NCI-H128 (cell line): ENCODE measurements at regions not wholly inside any gene's neighbourhood (a gene's known extent, or its start where the extent isn't known, plus 50 kb on each side); places are given as distances from the start of the nearest gene placed in this dataset.

Experiments
- DNase-seq: peaks from one replicate; lab custom pipeline; 2025; ENCODE audit not compliant: unreplicated experiment; lab: John Stamatoyannopoulos, UW

DNA sequence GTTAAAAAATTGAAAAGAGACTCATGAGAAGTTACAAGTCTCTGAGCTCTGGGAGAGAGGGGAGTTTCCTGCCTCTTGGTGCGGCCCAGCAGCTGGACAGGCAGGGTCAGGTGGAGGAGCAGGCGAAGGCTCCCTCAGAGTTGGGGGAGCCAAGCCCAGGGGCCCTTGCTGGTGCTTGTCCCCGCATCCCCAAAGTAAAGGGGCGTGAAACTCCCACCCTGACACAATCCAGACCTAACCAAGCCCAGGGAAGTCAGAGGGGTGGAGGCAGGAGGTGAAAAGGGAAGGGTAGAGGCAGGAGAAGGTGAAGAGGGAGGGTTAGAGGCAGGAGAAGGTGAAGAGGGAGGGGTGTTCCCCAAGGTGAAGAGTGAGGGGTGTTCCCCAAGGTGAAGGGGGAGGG, 322.8 kb downstream of the GLRX3 start:
- no peak for DNase-seq

DNA sequence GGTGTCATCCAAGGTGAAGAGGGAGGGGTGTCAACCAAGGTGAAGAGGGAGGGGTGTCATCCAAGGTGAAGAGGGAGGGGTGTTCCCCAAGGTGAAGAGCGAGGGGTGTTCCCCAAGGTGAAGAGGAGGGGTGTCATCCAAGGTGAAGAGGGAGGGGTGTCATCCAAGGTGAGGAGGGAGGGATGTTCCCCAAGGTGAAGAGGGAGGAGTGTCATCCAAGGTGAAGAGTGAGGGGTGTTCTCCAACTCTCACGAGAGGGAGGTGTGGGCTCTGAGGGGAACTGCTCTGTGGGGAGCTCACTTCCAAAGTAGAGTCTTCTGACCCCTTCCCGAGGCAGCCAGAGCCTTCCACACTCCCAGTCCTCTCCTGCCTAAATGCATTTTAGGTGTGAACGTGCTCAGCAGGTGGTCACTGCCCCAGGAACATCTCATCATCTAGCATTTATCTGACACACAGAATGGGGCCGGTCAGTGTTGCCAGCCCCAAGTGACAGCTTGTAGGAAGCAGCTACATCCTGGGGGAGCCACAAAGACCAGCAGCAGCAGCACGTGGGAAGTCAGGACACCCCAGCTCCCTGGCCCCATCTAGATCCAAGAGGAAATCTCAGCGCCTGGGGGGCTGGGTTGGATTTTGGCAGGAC, 323.8 kb downstream of the GLRX3 start:
- DNase-seq: no peak

DNA sequence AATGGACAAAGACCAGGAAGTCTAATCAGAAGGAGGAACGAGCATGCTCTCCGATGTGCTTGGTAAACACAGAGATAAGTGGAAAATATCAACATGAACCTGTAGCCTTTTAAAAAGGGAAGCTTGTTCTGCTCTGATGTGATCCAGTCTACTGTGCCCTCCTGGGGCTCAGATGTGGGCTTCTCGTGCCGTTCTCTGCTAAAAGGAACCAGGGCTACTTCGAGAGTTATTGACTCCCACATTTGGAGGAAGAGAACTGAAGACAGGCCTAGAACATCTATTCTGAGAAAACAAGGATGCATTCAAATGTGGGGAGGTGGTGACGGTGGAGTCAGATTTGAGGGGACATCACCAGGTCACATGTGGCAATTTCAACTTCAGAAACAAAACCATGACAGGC, 325.4 kb downstream of the GLRX3 start:
- DNase-seq: no peak

DNA sequence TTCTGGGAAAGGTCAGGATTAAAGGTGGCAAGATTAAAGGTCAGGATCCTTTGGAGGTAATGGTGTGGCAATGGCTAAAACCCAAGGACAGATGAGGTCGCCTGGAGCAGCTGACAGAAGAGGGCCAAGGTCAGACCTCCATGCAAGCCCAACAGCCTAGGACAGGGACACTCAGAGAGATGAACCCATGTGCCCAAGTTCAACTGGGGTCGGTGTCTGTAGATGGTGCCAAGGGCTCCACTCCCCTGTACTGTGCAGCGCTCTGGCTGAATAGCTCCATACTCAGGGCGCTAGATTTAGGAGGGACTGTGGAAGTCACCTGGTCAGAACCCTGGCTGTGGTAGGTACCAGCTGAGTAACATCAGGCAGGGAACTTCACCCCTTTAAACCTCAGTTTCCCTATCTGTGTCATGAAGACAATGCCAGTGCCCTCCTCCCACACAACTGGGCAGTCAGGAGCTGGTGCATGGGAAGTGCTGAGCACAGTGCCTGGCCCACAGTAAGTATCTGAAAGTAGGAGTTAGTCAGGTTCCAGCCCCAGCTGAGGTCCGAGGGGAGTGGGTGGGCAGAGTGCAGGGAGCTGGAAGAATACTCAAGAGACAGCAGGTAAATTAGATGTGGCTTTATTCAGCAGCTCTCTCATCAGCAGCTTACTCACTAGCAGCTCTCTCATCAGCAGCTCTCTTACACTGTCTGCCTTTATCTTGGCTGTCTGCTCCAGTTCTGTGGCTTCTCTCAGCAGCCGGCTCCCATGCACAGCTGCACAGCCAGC, 327.1 kb downstream of the GLRX3 start:
- no peak for DNase-seq

DNA sequence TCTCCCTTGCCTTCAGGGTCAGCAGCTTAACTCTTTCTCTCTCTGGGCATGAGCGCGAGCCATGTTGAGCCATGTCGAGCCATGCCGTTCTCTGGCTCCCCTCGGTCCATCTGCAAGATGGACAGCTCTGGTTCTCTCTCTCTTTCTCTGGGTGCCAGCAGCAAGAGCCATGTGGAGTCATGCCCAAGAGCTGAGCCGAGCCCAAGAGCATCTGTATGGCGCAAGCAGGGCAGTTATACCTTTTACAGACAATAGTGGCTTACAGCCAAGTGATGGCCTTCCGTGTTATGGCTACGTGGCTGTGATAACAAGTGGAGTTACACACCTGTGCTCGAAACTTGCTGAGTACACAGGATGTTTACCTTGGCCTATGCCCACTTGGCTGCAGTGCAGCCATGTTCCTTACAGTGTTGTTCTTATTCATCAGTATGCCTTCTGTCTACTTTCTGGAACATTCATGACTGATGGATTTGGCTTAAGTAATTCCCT, 327.7 kb downstream of the GLRX3 start:
- no peak for DNase-seq

DNA sequence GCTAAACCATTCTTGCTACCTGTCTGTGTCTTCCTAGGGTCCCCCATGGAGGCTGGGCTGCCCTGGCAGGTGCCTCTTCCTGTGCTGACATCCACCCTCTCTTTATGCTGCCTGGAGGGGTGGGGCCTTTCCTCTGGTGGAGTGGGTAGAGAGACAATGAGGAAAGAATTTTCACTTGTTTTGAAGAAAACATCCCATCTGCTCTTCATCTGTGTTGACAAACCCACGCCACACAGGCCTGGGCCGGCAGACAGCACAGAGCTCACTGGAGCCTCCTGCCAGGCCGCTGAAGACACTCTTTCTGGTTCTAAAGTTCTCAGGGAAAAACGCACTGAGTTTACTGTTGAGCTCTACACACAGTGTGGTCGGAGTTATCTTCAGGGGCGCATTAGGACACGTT, 328.2 kb downstream of the GLRX3 start:
- no peak for DNase-seq

DNA sequence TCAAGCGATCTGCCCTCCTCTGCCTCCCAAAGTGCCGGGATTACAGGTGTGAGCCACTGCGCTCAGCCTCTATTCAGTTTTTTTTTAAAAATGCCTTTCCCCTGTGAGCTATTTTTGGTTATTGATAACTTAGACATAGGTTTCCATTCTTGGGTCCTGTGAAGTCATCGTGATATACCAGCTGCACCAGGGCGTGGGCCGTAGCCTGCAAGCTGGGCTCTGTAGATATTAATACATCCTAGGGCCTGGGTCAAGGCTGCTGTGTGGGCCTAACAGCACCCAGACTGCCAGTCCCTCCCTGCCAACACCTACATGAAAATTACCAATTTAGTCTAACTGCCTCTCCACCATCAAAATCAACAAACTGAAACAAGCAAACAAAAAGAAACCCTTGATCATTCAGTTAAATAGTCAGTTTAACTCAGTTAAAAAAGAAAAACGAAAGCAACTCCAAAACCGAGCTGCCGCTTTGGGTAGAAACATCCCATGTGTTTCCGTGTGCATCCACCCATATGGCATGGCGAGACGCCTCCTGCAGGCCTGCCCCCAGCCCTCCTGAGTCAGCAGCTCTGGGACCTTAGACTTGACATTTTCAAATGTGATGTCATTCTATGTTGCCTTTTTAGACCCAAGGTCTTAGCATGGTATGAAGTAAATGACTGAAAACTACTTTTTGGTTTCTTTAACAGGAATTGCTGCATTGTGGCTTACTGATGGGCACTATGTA, 330.2 kb downstream of the GLRX3 start:
- DNase-seq: no peak

DNA sequence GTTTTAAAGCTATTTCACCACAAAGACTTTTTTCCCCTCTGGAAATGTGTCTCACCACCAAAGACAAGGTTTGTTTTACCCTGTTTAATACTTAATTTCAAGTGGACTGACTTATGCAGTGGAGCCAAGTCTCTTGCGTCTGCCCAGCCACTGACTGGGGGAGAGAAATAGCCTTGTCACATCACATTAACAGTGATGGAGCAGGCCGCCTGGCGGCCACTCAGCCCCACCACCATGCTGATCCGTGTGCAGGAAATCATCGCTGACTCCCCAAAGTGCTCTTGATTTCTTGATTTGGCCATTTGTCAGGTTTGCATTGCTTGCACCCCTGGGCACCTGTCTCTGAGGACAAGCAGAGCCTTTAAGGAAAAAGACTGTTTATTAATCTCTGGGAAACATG, 334.1 kb downstream of the GLRX3 start:
- DNase-seq: no peak

DNA sequence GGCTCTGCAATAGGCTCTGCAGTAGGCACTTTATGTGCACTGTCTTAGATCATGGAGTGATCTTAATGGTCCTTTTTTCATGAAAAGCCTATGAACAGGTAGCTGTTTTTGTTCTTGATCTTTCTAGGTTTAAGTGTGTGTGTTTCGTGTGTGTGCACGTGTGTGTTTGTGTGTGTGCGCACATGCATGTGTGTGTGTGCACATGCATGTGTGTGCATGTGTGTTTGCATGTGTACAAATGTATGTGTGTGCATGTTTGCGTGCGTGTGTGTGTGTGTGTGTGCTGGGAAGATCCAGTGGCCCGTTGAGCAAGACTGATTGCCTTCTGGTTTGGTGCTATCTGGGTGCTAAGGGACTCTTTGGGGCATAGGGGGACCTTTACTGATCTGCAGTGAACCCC, 334.8 kb downstream of the GLRX3 start:
- DNase-seq: no peak

DNA sequence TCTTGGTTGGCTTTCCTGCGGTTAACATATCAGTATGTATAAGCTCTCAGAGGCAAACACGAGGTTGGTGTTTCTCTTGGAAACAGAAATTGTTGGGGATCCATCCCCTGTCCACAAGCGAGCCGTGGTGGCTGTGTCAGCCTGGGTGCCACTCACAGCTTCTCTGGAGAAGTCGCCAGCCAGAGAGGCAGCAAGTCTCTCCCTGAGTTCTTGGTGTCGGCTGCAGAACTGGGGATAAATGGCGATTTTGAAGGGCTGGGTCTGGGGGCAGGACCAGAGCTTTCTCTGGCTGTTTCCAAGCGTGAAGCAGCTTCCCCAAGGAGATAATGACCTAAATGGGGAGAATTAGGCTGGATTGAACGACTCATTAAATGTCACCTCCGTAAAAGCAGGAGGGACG, 335.3 kb downstream of the GLRX3 start:
- no peak for DNase-seq

DNA sequence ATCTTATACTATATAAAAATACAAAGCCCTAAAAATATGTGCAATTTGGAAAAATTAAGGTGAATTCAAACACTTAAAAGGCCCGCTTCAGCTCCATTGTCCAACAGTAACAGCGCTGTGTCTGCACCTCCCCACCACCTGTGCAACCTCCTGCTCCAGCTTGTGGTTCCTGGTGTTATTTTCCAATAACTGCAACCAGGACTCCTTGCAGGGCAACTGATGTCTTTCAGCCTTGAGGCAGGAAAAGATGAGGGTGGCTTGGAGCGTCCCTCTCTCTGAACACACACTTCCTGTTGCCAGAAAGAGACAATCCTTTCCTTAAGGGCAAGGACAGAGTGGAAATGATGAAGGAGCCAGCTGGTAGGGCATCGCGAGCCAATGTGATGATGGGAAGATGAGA, 336.0 kb downstream of the GLRX3 start:
- DNase-seq: no peak

DNA sequence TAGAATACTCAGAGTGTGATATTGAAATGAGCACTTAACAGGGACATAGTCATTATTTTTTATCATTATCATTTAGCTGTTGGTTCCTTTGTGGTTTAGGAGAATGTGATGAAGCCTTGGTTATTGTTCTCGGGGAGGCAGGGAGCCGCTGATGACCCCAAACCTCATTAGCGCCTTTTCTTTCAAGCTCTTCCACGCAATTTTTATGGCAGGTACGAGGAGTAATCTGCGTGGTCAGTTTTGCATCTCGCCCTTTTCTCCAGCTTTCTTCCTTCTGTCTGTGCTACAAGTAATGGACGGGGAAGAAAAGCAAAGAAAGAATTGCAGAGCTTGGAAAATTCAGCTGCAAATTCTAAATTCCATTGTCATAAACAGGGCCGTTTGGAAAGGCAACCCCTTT, 338.4 kb downstream of the GLRX3 start:
- no peak for DNase-seq

DNA sequence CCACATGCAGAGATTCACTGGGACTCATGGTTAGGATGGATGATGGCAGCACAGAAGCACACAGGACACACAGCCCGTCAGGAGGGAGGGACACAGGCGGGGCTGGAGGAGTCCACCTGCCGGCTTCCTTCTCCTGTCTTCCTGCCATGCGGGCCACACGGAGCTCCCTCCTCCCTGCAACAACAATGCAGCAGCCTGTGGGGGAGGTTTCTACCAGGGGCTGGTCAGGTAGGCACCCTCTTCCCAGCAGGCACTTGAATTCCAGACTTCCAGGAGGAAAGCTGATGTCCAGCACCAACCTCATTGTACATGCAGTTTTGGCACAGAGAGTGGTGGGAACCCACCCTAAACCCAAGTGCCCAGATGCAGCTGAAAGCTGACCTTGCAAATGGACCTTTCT, 341.2 kb downstream of the GLRX3 start:
- DNase-seq: no peak

DNA sequence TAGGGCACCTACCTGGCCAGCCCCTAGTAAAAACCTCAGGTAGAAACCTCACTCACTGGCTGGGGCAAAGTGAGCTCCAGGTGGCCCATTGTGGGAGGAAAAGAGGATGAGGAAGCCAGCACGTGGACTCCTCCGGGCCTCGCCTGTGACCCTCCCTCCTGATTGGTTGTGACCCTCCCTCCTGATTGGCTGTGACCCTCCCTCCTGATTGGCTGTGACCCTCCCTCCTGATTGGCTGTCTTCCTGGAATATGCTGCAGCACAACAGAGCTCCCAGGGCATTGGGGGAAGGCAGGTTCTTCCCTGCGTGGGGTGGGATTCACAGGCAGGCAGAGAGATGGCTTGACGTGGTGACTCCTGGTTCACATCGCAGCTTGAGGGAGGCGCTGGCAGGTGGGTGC, 343.0 kb downstream of the GLRX3 start:
- DNase-seq: no peak

DNA sequence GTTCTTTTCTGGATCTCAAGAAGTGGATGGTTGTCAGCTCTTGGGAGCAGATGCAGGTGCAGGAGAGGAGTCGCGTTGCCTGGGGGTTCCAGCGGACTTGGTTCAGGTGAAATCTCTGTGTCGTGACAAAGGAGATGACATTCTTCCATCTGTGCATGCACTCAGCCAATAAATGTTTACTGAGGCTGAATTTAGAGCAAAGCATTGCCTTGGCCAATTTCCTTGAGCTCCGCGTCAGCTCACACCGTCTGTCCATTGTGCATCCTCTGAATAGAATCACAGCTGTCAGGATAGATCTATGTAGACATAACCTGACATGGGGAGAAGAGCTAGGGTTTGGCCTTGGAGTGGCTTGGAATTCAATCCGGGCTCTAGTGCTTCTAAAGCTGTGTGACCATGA, 343.7 kb downstream of the GLRX3 start:
- no peak for DNase-seq

DNA sequence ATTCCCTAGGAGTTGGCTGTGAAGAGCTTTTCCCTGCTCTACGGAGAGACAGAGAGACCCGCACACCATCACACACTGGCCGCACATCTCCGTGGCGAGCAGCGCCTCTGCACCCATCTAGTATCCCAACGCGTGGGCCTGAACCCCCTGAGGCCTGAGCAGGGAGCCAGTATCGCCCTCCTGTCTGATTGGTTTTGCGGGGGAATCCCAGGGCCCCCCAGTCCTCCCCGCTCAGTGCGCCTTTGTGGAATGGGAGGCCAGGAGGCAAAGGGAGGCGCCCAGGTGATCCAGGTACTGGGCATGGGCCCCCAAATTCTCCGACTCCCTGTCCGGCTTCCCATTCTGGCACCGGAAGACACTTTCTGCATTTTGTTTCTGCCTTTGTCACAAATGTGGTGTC, 344.3 kb downstream of the GLRX3 start:
- DNase-seq: no peak

DNA sequence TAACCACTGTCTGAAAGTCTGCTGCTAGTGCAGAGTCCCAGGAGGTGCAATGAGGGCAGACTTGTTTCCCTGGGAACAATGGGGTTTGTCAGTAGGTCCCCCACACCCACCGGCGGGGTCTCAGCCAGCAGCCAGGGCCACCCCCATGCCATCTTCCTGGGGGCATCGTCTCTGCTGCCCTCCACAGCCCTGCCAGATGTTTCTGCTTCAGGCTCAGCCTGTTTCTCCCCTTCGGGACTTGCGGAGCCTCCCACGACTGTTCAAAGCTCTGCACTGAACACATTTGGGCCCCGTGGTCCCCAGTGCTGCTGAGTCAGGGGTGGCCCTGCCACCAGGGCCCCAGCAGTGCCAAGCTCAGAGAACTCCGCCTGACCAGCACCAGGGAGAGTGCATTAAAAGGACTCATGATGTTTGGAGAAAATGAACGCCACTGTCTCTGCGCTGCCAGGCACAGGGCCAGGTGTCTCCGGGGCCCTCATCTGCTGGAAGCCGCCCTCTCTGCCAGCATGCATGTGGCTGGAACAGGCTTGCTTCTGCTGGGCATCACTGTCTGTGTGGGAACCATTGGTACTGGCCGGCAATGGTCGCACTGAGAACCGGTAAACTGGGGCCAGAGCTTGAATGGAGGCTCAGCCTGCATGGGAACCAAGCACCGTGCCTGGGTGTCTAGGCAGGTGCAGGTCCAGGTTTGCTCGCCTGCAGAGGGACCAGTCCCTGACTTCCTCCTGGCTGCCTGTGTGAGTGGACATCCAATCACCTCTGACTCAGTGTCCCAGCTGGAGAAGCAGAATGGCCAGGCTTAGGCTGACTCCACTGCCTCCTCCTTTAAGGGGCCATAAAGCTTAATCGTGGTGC, 345.1 kb downstream of the GLRX3 start:
- no peak for DNase-seq

DNA sequence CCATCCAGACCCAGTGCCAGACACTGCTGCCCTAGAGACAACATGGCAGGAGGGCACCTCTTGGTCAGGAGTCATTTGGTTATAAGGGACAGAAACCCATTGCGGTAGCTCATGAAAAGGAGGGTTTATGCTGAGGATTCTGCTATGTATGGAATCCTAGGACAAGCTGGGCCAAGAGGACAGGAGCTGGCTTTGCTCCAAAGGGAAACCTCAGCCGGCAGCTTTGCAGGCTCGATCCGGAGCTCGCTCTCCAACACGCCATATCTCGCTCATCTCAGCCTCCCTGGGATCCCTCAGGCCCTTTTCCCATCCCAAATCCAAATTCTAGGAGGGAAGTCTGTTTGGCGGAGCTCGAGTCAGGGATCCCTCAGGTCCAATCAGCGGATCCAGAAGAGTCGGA, 345.7 kb downstream of the GLRX3 start:
- DNase-seq: no peak

DNA sequence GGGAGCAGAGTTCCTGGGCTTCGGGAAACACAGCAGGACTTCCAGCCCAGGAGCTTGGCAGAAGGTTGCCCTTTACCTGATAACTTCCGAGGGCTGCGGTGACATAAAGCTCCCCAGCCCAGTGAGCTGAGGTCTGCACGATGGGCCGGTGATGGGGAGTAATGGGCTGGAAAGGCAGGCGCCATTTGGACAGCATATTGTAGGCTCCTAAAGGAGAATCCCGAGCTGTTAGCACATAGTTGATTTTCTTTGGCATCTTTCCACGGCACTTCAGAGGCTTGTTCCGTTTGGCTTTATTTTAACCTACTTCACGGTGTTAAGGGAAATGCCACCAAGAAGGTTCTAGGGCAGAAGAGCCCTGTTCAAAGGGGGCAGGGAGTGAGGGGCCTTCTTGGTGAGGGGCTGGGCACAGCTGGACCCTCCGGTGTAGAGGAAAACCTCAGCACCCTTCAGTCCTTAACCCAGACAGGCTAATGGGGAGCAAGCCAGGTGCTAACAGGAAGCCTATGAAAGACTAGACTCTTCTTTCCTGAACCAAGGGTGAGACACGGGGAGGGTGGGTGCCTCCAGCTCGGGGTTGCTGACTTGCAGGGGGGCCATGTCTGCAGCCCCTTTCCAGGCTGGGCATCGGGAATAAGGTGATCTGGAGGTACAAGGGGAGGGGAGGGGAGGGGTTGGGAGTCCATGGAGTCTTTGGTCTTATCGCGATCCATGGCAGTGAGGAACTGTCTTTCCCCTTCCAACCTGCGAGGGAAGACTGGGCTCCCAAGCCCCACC, 347.7 kb downstream of the GLRX3 start:
- no peak for DNase-seq

DNA sequence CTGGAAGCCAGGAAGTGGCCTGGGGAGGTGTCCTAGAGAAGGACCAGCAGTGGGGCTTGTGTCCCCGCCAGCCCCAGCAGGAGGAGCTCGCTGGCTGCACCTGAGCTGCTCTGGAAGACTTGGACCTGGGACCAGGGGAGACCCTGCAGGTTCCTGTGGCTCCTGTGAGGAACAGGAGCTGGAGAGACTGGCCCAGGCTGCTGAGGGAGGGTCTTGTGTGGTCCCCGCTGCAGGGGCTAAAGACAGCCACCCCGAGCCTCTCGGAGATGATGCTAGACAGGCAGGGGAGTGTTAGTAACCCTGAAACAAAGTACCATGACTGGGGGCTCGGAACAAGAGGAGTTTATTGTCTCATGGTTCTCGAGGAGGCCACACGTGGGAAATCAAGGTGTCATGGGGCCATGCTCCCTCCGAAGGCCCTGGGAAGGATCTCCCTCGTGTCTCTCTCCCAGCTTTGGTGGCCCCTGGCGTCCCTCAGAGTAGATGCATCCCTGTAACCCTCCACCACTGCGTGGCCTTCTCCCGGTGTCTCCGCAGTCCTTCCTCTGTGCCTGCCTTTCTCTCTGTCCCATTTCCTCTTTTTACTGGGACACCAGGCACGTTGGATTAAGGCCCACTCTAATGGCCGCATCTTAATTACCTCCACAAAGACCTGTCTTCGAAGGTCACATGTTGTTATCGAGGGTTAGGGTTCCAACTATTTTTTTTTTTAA, 348.4 kb downstream of the GLRX3 start:
- DNase-seq: no peak
